Uterus (tissue), 2 donors: ENCODE measurements at regions not wholly inside any gene's neighbourhood (a gene's known extent, or its start where the extent isn't known, plus 50 kb on each side); places are given as distances from the start of the nearest gene placed in this dataset.

Experiments used
- CTCF ChIP-seq, 4 experiments: fragments of 200-600 bp in 2 of 4; fragments of 450-650 bp in 2 of 4; sonication (generic) in 2 of 4; IDR thresholded peaks; one replicate each; pipeline ENCODE4 v1.5.1; 2016 to 2019; ENCODE audit warnings: antibody characterized with exemption in 4 of 4, mild to moderate bottlenecking in 2 of 4, moderate library complexity in 1 of 4
- POLR2A ChIP-seq, 2 donors: fragments of 450-650 bp; IDR thresholded peaks; one replicate each; pipeline ENCODE4 v1.6.1; 2016; ENCODE audit warnings: antibody characterized with exemption in 2 of 2, mild to moderate bottlenecking in 1 of 2, moderate library complexity in 1 of 2

- TF ChIP-seq CTCF (IDR thresholded peaks at IDR 0.05) (no peak), POLR2A (IDR thresholded peaks at IDR 0.05) (no peak)
These were observed 88.5 kb upstream of the ZNF479 start for GRCh38 chr7:57220746-57221145.
